NCI-H128 (cell line): ENCODE measurements at regions not wholly inside any gene's neighbourhood (a gene's known extent, or its start where the extent isn't known, plus 50 kb on each side); places are given as distances from the start of the nearest gene placed in this dataset.
"Not testable (repeated sequence)": the region's sequence is repeated elsewhere in the genome, so short reads cannot be mapped to it uniquely, and the experiment has no call there.

Experiments used
- DNase-seq: peaks from one replicate; lab custom pipeline; 2025; ENCODE audit not compliant: unreplicated experiment; lab: John Stamatoyannopoulos, UW

DNA sequence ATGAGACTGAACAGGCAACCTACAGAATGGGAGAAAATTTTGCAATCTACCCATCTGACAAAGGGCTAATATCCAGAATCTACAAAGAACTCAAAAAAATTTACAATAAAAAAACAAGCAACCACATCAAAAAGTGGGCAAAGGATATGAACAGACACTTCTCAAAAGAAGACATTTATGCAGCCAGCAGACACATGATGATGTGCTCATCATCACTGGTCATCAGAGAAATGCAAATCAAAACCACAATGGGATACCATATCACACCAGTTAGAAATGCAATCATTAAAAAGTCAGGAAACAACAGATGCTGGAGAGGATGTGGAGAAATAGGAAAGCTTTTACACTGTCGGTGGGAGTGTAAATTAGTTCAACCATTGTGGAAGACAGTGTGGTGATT, 51.7 kb upstream of the PAXBP1 start:
- not testable (repeated sequence) for DNase-seq

DNA sequence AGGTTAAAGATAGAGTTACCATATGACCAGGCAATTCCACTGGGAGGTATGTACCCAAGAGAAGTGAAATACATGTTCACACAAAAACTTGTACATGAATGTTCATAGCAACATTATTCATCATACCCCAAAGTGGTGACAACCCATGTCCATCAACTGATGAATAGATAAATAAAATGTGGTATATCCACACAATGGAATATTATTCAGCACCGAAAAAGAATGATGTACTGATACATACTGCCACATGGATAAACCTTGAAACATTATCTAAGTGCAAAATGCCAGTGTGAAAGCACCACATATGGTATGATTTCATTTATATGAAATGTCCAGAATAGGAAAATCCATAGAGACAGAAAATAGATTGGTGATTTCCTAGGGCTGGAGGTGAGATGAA, 53.4 kb upstream of the PAXBP1 start:
- DNase-seq: no peak

- DNase-seq: peak; percentile 54
Measured at GRCh38 chr21:32826329-32827167, 55.0 kb upstream of the PAXBP1 start.

- no peak for DNase-seq
Measured at GRCh38 chr21:32828908-32829307, 57.4 kb upstream of the PAXBP1 start.

- no peak for DNase-seq
Measured at GRCh38 chr21:32829504-32829903, 57.9 kb upstream of the PAXBP1 start.

DNA sequence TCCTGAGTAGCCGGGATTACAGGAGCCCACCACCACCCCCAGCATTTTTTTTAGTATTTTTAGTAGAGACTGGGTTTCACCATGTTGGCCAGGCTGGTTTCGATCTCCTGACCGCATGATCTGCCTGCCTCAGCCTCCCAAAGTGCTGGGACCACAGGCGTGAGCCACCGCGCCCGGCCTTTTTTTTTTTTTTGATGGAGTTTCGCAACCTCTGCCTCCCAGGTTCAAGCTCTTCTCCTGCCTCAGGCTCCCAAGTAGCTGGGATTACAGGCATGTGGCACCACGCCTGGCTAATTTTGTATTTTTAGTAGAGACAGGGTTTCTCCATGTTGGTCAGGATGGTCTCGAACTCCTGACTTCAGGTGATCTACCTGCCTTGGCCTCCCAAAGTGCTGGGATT, 60.2 kb upstream of the PAXBP1 start:
- DNase-seq: not testable (repeated sequence)

- DNase-seq: no peak
Measured at GRCh38 chr21:32834211-32834915, 62.8 kb upstream of the PAXBP1 start.

GRCh38 chr21:32834916-32835235, 63.3 kb upstream of the PAXBP1 start:
- DNase-seq: no peak

GRCh38 chr21:32842146-32842545, 70.6 kb upstream of the PAXBP1 start:
- DNase-seq: no peak

DNA sequence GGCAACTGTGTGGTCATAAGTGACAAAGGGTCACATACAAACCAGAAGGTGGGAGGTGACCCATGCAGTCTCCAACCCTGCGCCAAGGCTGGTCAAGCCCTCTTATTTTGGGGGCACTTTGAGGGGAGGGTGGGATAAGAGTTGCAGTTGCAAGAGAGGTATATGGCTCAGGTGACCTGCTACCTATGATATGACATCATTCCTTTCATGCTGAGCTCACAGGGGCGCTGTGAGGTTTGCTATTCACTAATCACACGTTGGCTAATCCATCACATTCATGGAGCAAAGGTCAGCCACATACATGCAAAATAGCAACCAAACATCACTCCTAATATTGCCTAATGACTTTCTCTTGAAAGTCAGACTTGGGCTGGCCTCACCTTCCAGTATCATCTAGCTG, 72.0 kb upstream of the PAXBP1 start:
- DNase-seq: no peak

- no peak for DNase-seq
Measured at GRCh38 chr21:32844076-32844475, 72.5 kb upstream of the PAXBP1 start.

- no peak for DNase-seq
Measured at GRCh38 chr21:32844653-32845436, 73.3 kb upstream of the PAXBP1 start.

- no peak for DNase-seq
Measured at GRCh38 chr21:32858628-32859027, 87.1 kb upstream of the PAXBP1 start.

GRCh38 chr21:32860399-32860798, 88.8 kb upstream of the PAXBP1 start:
- DNase-seq: no peak

GRCh38 chr21:32861866-32862265, 90.3 kb upstream of the PAXBP1 start:
- DNase-seq: no peak

GRCh38 chr21:32867597-32867996, 96.0 kb upstream of the PAXBP1 start:
- no peak for DNase-seq

DNA sequence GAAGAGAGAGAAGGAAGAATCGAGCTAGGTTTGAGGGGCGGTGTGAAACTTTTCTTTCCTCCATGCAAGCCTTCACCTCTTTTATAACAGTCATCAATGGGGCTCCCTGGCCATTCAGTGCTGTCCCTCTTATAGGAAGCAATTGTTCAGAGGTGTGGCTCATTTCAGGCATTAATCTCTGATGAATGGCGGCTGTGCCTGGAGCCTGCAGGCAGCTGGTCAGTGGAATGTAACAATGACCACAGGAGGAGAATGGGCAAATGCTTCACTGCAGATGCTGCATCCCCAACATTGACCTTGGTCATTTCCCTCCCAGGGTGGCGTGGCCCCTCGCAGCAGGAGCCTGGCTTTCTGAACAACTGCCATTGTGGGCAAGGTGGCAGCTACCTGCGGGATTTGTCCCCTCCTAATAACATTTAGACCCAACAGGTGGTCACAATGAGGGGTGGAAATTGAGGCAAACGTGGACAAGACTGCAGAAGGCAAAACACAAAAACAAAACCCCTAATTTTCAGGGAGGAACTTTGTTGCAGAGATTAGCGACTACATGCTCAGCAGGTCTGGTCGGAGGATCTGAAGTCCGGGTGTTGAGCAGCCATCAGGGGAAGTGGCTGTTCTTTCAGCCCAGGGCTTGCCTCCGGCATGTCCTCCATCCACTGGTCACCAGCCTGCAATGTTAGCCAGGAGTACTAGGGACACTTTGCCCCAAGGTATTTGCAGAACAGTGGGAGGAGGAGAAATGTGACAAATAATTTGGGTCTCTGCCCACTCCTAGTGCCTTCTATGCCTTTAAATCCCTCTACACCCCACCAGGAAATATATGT, 97.3 kb upstream of the PAXBP1 start:
- DNase-seq: no peak

DNA sequence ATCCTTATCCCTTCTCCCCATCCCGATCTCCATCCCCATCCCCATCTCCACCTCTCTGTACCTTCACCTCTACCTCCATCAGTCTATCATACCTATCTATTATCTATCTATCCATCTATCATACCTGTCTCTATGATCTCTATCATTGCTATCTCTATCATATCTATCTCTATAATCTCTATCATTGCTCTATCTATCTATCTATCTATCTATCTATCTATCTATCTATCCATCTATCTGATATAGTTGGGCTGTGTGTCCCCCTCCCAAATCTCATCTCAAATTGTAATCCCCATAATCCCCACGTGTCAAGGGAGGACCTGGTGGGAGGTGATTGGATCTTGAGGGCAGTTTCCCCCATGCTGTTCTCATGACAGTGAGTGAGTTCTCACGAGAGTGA, 97.9 kb upstream of the PAXBP1 start:
- DNase-seq: no peak

- DNase-seq: no peak
Measured at GRCh38 chr21:32876426-32876825, 104.9 kb upstream of the PAXBP1 start.

GRCh38 chr21:32877888-32878287, 106.3 kb upstream of the PAXBP1 start:
- DNase-seq: not testable (repeated sequence)

DNA sequence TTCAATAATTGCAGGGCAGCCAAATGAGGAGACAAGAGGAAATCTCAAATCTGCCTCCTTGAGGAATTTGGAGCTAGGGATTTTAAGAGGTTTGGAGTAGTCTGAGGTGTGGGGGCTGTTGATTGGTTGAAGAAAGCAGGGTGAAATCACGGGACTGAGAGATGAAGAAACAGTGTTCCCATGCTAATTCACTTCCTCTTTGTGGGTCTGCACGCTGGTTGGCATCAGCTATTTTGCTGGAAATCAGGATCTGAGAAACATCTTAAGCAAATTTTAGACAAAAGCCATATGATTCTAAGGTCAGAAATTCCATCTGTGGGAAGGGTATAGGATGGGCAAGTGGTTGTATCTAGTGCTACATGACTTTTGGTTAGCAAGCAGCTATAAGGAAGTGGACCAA, 107.1 kb upstream of the PAXBP1 start:
- DNase-seq: no peak
